HUES48 (cell line): ENCODE measurements at regions not wholly inside any gene's neighbourhood (a gene's known extent, or its start where the extent isn't known, plus 50 kb on each side); places are given as distances from the start of the nearest gene placed in this dataset.

Experiments
- H3K27ac ChIP-seq: one replicate; pipeline ENCODE4 v1.7.0; 2013; ENCODE audit warnings: low read depth, low read length, inconsistent platforms
- H3K27me3 ChIP-seq: 2 replicates; pipeline ENCODE4 v1.6.1; 2013; ENCODE audit warnings: mild to moderate bottlenecking, low read length; ENCODE audit not compliant: control insufficient read depth, insufficient read depth
- H3K36me3 ChIP-seq: 2 replicates; pipeline ENCODE4 v1.6.1; 2013; ENCODE audit warnings: low read length; ENCODE audit not compliant: control insufficient read depth, insufficient read depth
- H3K4me1 ChIP-seq: 2 replicates; pipeline ENCODE4 v1.6.1; 2013; ENCODE audit warnings: mild to moderate bottlenecking, low read length; ENCODE audit not compliant: control insufficient read depth, insufficient read depth
- H3K4me3 ChIP-seq: 2 replicates; pipeline ENCODE4 v1.5.1; 2013; ENCODE audit warnings: mild to moderate bottlenecking, low read depth, low read length
- H3K9ac ChIP-seq: 2 replicates; pipeline ENCODE4 v1.6.1; 2013; ENCODE audit warnings: mild to moderate bottlenecking, low read depth, low read length, moderate library complexity
- H3K9me3 ChIP-seq: 2 replicates; pipeline ENCODE4 v1.6.1; 2013; ENCODE audit warnings: low read length; ENCODE audit not compliant: control insufficient read depth, insufficient read depth

DNA sequence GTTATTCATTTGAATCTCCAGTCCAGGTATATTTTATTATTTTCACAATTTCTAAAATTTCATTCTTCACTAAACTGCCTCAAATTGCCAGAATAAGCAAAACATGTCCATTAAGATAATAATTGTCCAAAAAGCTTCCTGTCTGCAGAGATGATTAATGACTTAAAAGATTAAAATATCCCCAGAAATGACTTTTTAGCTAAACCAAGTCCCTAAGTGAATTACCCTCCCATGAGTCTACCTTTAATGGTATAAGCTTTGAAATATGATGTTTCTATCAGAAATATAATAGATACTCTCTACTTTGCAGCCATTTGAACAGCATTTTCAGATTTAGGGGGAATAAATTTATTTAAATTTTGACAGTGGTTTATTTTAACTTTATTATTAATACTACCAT, 289.2 kb upstream of the EMCN start:
- H3K36me3 ChIP-seq, result no peaks in the 10 kb centered on the region
- H3K27ac ChIP-seq, result no peak overlapping the region
- H3K4me1 ChIP-seq, result peaks cover 30% of the 10 kb centered on the region
- H3K9ac ChIP-seq, result no peak overlapping the region
- no peak overlapping the region for H3K4me3 ChIP-seq
- peaks cover 4% of the 10 kb centered on the region; the same call in 1 of the 2 replicates for H3K27me3 ChIP-seq
- H3K9me3 ChIP-seq, result no peaks in the 10 kb centered on the region

DNA sequence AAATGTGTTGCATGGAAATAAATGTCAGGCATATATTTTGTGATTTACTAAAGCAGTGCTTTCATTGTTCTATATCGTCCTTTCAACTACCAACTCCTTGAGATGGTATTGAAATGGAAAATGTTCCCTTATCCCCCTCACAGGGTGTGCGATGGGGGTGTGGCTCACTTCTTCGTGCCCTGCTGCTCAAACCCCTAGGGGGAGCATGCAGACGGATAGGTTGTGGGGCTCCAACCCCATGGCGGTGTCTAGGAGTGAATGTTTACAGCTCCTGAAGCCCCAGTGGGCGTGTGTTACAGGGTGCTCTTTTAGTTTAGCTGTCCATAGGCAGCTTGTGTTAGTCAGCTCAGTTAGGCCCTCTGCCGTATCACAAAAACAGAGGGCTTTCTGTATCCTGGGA, 287.7 kb upstream of the EMCN start:
- Histone ChIP-seq H3K27ac (peak overlapping the region; percentile 30), H3K4me1 (peaks cover 17% of the 10 kb centered on the region), H3K9me3 (no peaks in the 10 kb centered on the region), H3K9ac (no peak overlapping the region), H3K27me3 (no peaks in the 10 kb centered on the region), H3K4me3 (no peak overlapping the region), H3K36me3 (no peaks in the 10 kb centered on the region)

DNA sequence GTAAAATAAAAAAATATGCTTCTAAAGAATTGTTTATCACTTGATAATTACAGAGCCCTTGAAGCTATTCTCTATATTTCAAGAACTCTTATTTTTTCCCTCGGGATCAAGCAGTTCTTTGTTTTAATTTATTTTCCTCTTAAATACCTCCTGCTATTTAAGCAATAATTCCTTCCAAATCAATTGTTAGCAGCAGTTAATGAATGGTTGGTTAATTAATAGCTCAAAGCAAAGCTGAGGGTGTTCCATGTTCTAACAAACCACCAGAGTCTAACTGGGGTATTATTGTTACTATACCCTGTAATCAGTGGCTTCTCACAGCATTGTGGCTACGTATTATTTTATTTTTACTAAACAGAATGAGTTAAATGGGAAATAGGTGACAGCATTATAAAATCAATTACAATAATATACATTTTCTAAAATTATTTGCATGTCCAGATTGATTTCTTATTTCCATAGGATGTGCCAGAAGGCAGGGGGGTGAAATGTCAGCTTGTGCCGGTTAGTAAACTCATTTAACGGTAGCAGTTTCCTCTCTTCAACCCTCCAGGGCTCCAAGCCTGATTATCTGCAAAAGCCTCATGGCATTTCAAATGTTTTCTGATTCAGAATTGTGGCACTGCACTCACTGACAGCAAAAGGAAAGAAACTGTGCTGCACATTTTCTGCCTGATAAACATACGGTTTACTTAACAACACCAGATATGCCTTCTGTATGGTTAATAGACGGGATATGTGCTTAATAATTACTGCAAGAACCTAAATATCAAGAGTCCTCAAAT, 286.9 kb upstream of the EMCN start:
- Histone ChIP-seq H3K9me3 (no peaks in the 10 kb centered on the region), H3K27me3 (no peaks in the 10 kb centered on the region), H3K4me1 (peaks cover 15% of the 10 kb centered on the region), H3K4me3 (no peak overlapping the region), H3K27ac (peak overlapping the region; percentile 66), H3K36me3 (no peaks in the 10 kb centered on the region), H3K9ac (no peak overlapping the region)

DNA sequence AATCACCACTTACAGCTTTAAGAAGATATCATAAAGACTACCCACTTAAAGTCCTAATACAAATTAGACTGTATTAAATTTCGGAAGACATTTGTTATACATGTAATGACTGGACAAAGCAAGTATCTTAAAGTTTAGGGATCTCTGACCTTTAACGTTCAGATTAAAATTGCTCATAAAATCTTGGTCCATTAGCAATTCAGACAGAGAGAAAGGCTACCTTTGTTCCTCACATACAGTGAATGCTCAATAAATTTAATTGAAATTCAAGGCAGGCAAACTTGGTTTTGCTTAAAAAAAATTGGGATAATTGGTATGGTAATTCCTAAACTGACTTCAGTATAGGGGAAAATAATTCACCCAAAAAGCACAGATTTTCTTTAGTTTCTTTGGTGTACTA, 285.9 kb upstream of the EMCN start:
- Histone ChIP-seq H3K27ac (no peak overlapping the region), H3K4me1 (peaks cover 15% of the 10 kb centered on the region), H3K36me3 (no peaks in the 10 kb centered on the region), H3K9ac (no peak overlapping the region), H3K27me3 (no peaks in the 10 kb centered on the region), H3K4me3 (no peak overlapping the region), H3K9me3 (no peaks in the 10 kb centered on the region)

DNA sequence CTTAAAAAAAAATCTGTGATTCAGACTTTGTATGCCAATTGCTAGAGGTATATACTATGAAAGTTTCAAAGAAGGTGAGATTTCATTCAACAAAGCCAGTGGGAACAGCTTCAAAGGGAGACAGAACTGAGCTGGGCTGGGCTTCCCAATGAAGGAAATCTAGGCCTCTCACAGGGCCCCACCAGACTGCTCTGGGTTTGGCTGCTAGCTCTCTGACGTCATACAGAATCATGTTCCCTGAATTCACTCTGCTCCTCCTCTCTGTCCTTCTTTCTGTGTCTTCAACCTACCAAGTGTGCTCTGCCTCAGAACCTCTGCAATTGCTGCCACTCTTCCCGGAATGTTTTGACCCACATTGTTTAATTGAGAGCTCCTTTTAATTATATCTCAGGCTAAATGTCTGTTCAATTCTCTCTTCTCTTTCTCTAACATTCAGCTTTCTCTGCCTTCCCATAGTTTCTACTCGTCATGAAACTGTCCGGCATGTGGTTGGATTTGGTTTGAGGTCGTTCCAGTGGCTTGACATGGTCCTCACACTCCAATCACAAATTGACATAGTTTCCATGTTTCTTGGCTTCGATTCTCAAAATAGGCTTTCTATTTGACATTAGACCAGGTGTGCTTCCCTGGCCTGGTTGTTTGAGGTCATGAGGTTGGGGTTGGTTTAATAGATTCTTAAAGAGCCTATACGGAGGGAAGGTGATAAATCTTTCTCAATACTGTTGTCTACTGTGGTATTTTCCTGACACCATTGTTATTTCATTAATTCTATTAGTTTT, 282.1 kb upstream of the EMCN start:
- Histone ChIP-seq H3K9me3 (no peaks in the 10 kb centered on the region), H3K27ac (no peak overlapping the region), H3K36me3 (no peaks in the 10 kb centered on the region), H3K4me1 (peaks cover 9% of the 10 kb centered on the region), H3K4me3 (no peak overlapping the region), H3K9ac (no peak overlapping the region), H3K27me3 (no peaks in the 10 kb centered on the region)

DNA sequence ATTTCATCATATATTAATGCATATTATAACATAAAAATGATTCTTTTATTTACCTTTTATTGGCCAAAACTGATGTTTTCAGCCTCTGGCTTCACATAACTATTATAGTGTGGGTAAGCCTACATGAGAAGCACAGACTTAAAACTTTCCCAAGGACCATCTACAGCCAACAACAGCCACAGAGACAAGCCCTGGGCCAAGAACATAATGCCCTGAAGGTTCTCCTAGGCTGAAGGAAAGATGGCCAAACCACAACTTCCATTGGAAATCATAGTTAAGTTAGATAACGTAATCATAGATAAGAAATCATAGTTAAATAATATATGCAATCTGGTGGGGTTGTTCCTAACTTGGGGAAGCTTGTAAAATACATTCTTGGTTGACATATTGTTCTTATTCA, 280.0 kb upstream of the EMCN start:
- H3K36me3 ChIP-seq, result no peaks in the 10 kb centered on the region
- no peak overlapping the region for H3K9ac ChIP-seq
- no peaks in the 10 kb centered on the region for H3K27me3 ChIP-seq
- H3K4me1 ChIP-seq, result peaks cover 11% of the 10 kb centered on the region
- no peak overlapping the region for H3K27ac ChIP-seq
- no peak overlapping the region for H3K4me3 ChIP-seq
- H3K9me3 ChIP-seq, result no peaks in the 10 kb centered on the region

DNA sequence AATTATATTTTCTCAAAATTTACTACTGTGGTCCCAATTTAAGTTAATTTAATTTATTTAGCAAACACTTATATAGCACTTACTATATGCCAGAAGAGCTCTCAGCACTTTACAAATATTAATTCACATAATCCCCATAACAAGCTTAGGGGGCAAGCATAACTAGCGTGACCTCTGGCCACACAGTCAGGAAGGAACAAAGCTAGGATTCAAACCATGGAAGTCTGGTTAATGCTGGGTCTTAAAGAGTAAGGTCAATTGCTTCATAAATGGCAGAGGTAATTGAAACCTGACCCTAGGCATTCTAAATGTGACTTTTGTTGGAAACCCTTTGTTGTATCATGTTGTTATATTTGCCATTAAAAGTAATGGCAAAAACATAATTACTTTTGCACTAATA, 279.5 kb upstream of the EMCN start:
- no peak overlapping the region for H3K4me3 ChIP-seq
- no peaks in the 10 kb centered on the region for H3K36me3 ChIP-seq
- no peak overlapping the region for H3K27ac ChIP-seq
- H3K9me3 ChIP-seq, result no peaks in the 10 kb centered on the region
- no peaks in the 10 kb centered on the region for H3K27me3 ChIP-seq
- H3K4me1 ChIP-seq, result peaks cover 11% of the 10 kb centered on the region
- H3K9ac ChIP-seq, result no peak overlapping the region

DNA sequence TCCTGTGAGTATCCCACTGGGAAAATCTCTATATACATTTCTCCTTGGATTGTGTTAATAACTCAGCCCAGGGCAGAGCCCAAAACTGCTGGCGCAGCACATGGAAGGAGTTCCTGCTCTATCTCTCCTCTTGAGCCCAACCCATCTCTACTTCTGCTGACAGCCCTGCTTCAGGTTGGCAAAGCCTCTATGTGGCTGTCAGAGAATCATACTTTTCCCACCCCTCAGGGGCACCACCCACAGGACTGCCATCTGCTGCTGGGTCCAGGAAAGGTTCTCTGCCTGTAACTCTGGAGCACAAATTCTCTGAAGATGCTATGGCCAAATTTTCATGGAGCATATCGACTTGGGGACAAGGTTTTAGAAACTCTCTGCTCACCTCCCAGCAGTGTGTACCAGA, 278.5 kb upstream of the EMCN start:
- Histone ChIP-seq H3K27ac (no peak overlapping the region), H3K9me3 (no peaks in the 10 kb centered on the region), H3K4me1 (peaks cover 11% of the 10 kb centered on the region), H3K36me3 (no peaks in the 10 kb centered on the region), H3K4me3 (no peak overlapping the region), H3K9ac (no peak overlapping the region), H3K27me3 (no peaks in the 10 kb centered on the region)

DNA sequence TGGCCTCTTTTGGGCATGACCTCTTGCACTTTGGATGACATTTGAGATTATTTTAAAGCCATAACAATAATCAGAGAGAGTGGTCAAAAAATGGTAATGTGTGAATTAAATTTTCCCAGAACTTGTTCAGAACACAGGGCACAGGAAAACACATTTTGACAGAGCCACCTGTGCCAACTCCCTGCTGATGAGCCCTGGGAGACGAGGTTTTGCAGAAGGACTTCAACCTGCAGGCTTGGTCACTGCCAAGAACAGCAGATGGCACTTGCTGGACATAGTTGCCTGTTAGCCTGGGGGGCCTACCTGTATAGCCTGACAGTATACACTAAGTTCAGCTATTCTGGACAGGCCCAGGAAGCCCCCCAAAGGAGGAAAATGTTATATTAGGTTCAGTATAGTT, 277.8 kb upstream of the EMCN start:
- Histone ChIP-seq H3K27me3 (no peaks in the 10 kb centered on the region), H3K9ac (no peak overlapping the region), H3K4me3 (no peak overlapping the region), H3K4me1 (peaks cover 11% of the 10 kb centered on the region), H3K36me3 (no peaks in the 10 kb centered on the region), H3K9me3 (no peaks in the 10 kb centered on the region), H3K27ac (no peak overlapping the region)

DNA sequence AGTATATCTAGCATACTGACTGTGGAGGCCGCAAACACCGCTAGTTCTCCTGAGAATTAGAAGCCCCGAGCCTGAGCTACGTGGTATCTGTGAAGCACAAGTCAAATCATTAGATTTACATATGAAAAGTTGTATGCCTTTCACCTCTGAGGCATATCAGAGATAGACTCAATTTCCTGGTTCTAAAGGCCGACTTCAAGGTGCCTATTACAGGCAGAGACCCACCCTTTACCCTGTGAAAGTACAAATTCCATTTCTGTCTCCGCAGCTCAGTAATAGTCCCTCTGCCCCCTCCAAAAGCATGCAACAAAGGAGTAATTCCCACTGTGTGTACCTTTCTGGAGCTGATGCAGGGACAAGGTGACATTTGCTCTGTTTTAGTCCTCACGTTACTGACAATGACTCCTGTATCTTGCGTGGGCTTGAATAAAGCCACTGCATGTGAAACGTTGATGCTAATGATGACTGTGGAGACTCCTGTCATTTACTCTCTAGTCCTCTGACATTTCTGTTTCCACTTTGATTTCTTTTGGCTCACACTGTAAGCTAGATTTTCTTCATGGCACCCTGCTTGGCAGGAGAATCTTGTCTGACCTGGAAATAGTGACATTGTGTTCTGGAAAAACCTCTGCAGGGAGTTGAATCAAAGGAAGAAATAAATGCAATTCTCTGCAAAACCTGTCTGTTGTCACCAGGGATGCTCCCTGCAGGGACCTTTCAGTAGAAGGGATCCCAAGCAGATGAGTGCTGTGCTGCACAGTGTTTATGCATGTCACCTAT, 273.2 kb upstream of the EMCN start:
- Histone ChIP-seq H3K9me3 (no peaks in the 10 kb centered on the region), H3K9ac (no peak overlapping the region), H3K4me3 (no peak overlapping the region), H3K4me1 (peaks cover 11% of the 10 kb centered on the region), H3K27ac (no peak overlapping the region), H3K36me3 (no peaks in the 10 kb centered on the region), H3K27me3 (no peaks in the 10 kb centered on the region)

DNA sequence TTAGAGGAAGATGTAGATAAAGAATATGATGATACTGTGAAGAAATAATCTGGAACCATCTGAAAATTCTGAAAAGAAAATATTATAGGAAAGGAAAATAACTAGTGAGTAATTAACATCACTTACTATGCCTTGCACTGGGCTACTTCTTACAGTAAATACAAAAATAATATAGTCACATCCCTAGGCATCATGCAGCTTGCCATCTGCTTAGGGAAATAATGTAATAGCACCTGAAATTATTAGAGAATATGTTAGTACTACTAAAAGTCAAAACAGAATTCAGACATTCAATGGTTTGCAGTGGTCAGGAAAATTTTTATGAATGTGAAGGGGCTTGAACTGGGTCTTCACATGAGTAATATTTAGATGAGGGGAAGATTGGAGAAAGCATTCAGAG, 272.2 kb upstream of the EMCN start:
- Histone ChIP-seq H3K4me1 (peaks cover 11% of the 10 kb centered on the region), H3K27ac (no peak overlapping the region), H3K36me3 (no peaks in the 10 kb centered on the region), H3K4me3 (no peak overlapping the region), H3K9ac (no peak overlapping the region), H3K27me3 (no peaks in the 10 kb centered on the region), H3K9me3 (no peaks in the 10 kb centered on the region)
